Breast epithelium (tissue), 3 donors: ENCODE measurements at regions not wholly inside any gene's neighbourhood (a gene's known extent, or its start where the extent isn't known, plus 50 kb on each side); places are given as distances from the start of the nearest gene placed in this dataset.

Experiments
- CTCF ChIP-seq, 3 donors: fragments of 450-650 bp; IDR thresholded peaks; one replicate each; pipeline ENCODE4 v1.5.1; 2016 to 2017; ENCODE audit warnings: antibody characterized with exemption in 3 of 3, mild to moderate bottlenecking in 3 of 3, moderate library complexity in 3 of 3
- POLR2AphosphoS5 ChIP-seq, 3 donors: sonication (generic); formaldehyde crosslinking; IDR thresholded peaks; one replicate each; pipeline ENCODE4 v1.6.1; 2017; ENCODE audit warnings: antibody characterized with exemption in 3 of 3

DNA sequence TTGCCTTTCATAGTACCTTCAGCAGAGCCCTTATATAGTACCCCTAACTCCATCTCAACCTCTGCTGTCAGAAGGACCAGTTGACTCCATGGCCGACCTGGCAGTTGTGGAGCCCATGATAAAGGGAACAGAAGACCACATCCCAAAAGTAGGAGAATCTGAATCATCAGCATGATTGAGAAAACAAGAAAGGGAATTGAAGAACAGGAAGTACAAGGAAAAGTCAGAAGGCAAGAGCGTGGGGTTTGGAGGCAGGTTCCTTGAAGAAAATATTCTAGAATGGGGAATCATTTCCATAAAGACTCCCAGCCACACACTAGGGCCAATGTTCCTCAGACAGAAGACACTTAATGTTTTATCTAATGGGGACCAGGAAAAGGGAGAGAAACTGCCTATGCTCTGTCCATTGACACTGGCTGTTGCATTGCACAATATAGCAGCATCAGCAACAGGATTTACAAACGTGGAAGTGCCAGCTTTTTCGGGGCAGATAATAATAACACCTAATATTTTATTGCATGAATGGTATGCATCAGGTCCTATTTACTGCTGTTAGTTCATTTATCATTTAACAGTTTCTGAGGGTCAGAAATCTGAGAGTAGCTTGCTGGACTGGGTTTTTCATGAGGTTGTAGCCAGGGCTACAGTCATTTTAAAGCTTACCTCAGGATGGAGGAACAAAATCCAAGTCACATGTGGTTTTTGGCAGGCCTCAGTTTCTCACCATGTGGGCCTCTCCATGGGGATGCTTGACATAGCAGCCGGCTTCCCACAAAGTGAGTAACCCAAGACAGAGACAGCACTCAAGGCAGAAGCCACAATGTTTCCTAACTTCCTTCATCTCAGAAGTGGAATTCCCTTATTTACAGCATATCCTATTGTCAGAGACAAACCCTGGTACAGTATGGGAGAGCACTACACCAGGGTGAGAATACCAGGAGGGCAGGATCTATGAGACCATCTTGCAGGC is 483.4 kb downstream of the PLPP3 start:
- TF ChIP-seq CTCF (IDR thresholded peaks at IDR 0.05): no peak
- TF ChIP-seq POLR2AphosphoS5 (IDR thresholded peaks at IDR 0.05): peak in 1 of 3 donors; percentile 31
